GM06990 (cell line): ENCODE measurements at regions not wholly inside any gene's neighbourhood (a gene's known extent, or its start where the extent isn't known, plus 50 kb on each side); places are given as distances from the start of the nearest gene placed in this dataset.

Source experiments
- DNase-seq: peaks from one replicate; pipeline ENCODE4 v3.0.0-alpha.2; 2011; ENCODE audit not compliant: insufficient read length; ENCODE audit errors: extremely low read depth
- H3K27me3 ChIP-seq: replicated peaks from 2 replicates; pipeline ENCODE4 v1.6.0; 2011; ENCODE audit warnings: low read length; ENCODE audit not compliant: control insufficient read depth, insufficient read depth
- H3K36me3 ChIP-seq: 2 replicates; pipeline ENCODE4 v1.5.1; 2011; ENCODE audit warnings: low read length; ENCODE audit not compliant: control insufficient read depth, insufficient read depth
- H3K4me3 ChIP-seq: replicated peaks from 2 replicates; pipeline ENCODE4 v1.5.1; 2011; ENCODE audit warnings: low read depth, mild to moderate bottlenecking, control low read depth, low read length
- TF ChIP-seq, protein P1 (sequence below): IDR thresholded peaks from 2 replicates; pipeline ENCODE4 v1.5.1; 2011; ENCODE audit warnings: low read length, control low read depth, mild to moderate bottlenecking, inconsistent platforms; ENCODE audit not compliant: insufficient read depth, poor library complexity, severe bottlenecking

DNA sequence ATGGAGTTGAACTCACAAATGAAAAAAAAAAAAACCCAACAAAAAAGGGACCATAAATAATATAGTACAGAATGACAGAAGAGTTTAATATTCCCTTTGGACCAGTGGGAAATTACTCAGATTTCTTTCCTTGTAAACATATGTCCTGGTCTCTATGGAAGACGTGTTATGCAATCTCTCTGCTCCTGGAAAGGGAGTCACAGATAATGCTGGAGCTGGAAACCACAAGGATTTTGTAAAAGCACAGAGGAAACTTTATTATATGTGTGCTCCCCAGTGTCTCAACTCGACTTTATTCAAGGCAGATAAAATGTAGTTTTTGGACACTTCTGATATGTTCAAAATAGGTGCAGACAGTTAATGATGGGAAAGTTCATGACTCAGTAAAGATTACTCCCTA, 88.1 kb upstream of the ZFP64 start:
- no peak for DNase-seq
- H3K27me3 ChIP-seq = no peaks in the 10 kb centered on the region
- TF ChIP-seq, protein P1, sequence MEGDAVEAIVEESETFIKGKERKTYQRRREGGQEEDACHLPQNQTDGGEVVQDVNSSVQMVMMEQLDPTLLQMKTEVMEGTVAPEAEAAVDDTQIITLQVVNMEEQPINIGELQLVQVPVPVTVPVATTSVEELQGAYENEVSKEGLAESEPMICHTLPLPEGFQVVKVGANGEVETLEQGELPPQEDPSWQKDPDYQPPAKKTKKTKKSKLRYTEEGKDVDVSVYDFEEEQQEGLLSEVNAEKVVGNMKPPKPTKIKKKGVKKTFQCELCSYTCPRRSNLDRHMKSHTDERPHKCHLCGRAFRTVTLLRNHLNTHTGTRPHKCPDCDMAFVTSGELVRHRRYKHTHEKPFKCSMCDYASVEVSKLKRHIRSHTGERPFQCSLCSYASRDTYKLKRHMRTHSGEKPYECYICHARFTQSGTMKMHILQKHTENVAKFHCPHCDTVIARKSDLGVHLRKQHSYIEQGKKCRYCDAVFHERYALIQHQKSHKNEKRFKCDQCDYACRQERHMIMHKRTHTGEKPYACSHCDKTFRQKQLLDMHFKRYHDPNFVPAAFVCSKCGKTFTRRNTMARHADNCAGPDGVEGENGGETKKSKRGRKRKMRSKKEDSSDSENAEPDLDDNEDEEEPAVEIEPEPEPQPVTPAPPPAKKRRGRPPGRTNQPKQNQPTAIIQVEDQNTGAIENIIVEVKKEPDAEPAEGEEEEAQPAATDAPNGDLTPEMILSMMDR = no peak
- no peak overlapping the region for H3K4me3 ChIP-seq
- no peaks in the 10 kb centered on the region for H3K36me3 ChIP-seq

GRCh38 chr20:52275181-52275691, 83.7 kb upstream of the ZFP64 start:
- Histone ChIP-seq H3K4me3 (no peak overlapping the region), H3K36me3 (no peaks in the 10 kb centered on the region), H3K27me3 (no peaks in the 10 kb centered on the region)
- no peak for DNase-seq
- TF ChIP-seq, protein P1 = no peak

GRCh38 chr20:52270696-52271095, 79.1 kb upstream of the ZFP64 start:
- no peak for DNase-seq
- TF ChIP-seq, protein P1 = no peak
- no peak overlapping the region for H3K4me3 ChIP-seq
- no peaks in the 10 kb centered on the region for H3K36me3 ChIP-seq
- H3K27me3 ChIP-seq = no peaks in the 10 kb centered on the region

DNA sequence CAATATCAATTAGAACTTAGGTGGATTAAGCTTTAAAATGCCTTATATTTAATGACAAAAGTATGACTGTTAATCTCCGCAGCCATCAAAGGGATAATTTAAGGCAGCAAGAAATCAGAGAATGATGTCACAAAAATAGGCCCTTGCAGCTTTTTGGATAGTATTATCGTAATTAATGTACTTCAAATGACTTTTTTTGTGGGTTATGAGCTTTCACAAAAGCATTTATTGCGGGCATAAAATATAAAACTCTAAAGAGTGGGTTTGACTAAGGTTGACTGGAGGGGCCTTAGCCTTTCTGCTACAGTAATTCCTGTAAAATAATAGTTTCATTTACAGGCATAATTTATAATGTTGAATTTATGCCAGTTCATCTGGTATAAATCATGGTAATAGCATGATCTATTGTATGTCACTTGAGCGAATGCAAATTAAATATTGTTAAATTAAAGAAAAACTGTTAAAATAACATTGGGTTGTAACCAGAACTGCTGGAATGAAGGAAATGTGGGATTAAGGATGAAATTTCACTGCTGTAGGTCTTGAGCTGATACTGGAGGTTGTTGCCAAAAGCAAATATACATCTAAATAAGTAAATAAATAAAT, 78.5 kb upstream of the ZFP64 start:
- Histone ChIP-seq H3K27me3 (no peaks in the 10 kb centered on the region), H3K4me3 (no peak overlapping the region), H3K36me3 (no peaks in the 10 kb centered on the region)
- DNase-seq = no peak
- TF ChIP-seq, protein P1 = no peak

- DNase-seq = no peak
- TF ChIP-seq, protein P1 = no peak
- Histone ChIP-seq H3K36me3 (no peaks in the 10 kb centered on the region), H3K27me3 (no peaks in the 10 kb centered on the region), H3K4me3 (no peak overlapping the region)
Observed at GRCh38 chr20:52269321-52269720, 77.7 kb upstream of the ZFP64 start.
